ENCODE measurements at regions not wholly inside any gene's neighbourhood (a gene's known extent, or its start where the extent isn't known, plus 50 kb on each side); places are given as distances from the start of the nearest gene placed in this dataset.

DNA sequence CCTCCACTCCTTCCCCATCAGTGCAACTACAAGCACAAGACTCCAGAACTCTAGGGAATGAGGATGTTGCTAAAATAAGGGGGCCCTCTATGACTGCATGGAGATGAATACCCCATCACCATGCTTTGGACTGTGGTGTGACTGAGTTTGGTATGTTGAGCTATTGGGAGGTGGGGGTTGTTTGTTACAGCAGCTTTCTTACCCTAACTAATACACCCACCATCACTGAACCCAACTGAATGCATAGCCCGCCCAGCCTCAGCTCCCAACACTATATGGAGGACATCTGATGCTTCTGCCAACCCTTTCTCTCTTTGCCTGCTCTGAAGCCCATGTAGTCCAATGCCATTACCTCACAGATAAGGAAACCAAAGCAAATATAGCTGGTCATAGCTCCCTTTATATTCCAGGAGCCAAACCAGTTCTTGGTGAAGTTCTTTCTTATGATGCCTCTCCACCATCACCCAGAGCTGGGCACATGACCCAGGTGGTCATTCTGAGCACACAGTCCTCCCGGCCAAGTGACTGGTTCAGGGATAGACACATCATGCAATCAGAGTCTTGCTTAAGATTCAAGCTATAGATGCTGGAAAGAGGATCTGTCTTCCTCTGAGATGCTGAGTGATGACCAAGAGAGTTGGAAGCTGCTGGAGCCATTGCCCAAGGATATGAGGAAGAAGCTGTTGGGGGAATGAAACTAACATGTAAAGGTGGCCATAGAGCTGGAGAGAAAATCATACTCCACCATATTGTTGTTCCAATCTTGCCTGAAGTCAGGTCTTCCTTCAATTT lies 155.6 kb upstream of the HAAO start:
- TF ChIP-seq, protein P1, sequence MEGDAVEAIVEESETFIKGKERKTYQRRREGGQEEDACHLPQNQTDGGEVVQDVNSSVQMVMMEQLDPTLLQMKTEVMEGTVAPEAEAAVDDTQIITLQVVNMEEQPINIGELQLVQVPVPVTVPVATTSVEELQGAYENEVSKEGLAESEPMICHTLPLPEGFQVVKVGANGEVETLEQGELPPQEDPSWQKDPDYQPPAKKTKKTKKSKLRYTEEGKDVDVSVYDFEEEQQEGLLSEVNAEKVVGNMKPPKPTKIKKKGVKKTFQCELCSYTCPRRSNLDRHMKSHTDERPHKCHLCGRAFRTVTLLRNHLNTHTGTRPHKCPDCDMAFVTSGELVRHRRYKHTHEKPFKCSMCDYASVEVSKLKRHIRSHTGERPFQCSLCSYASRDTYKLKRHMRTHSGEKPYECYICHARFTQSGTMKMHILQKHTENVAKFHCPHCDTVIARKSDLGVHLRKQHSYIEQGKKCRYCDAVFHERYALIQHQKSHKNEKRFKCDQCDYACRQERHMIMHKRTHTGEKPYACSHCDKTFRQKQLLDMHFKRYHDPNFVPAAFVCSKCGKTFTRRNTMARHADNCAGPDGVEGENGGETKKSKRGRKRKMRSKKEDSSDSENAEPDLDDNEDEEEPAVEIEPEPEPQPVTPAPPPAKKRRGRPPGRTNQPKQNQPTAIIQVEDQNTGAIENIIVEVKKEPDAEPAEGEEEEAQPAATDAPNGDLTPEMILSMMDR (IDR thresholded peaks at IDR 0.05; ENCODE audit: low read depth, low read length, poor library complexity, severe bottlenecking) = no peak
- TF ChIP-seq EZH2phosphoT487 (IDR thresholded peaks at IDR 0.05; ENCODE audit: borderline replicate concordance, low read length) = no peak
